Esophagus muscularis mucosa (tissue), 4 donors: ENCODE measurements at regions not wholly inside any gene's neighbourhood (a gene's known extent, or its start where the extent isn't known, plus 50 kb on each side); places are given as distances from the start of the nearest gene placed in this dataset.

Experiments
- DNase-seq: peaks from one replicate; pipeline ENCODE4 v3.0.0-alpha.2; 2017; ENCODE audit errors: extremely low spot score
- H3K27ac ChIP-seq, 4 donors: fragments of 200-600 bp; sonication (generic); replicated peaks in 1 of 4; 1 replicate in 3 of 4; 2 replicates in 1 of 4; pipeline ENCODE4 v1.5.1; 2016 to 2019; ENCODE audit warnings: mild to moderate bottlenecking in 1 of 4
- H3K27me3 ChIP-seq, 4 donors: fragments of 200-600 bp; sonication (generic); one replicate each; pipeline versions ENCODE4 v1.5.1 to v1.6.0; 2016 to 2019
- H3K36me3 ChIP-seq, 4 donors: fragments of 200-600 bp; sonication (generic); one replicate each; pipeline ENCODE4 v1.5.1; 2016 to 2019
- H3K4me1 ChIP-seq, 4 donors: fragments of 200-600 bp; sonication (generic); one replicate each; pipeline ENCODE4 v1.5.1; 2016 to 2019
- H3K4me3 ChIP-seq, 4 donors: fragments of 200-600 bp; sonication (generic); 1 replicate in 2 of 4; 2 replicates in 2 of 4; pipeline ENCODE4 v1.5.1; 2016 to 2019; ENCODE audit warnings: mild to moderate bottlenecking in 4 of 4, moderate library complexity in 1 of 4
- H3K9me3 ChIP-seq, 4 donors: fragments of 200-600 bp; sonication (generic); 1 replicate in 3 of 4; 2 replicates in 1 of 4; pipeline ENCODE4 v1.5.1; 2016 to 2019
- EP300 ChIP-seq: sonication (generic); formaldehyde crosslinking; IDR thresholded peaks from one replicate; pipeline ENCODE4 v1.6.1; 2017; ENCODE audit warnings: antibody characterized with exemption
- POLR2A ChIP-seq: fragments of 450-650 bp; IDR thresholded peaks from one replicate; pipeline ENCODE4 v1.6.1; 2017; ENCODE audit warnings: antibody characterized with exemption, moderate library complexity, mild to moderate bottlenecking, low read depth
- POLR2AphosphoS5 ChIP-seq, 2 donors: sonication (generic); formaldehyde crosslinking; IDR thresholded peaks; one replicate each; pipeline ENCODE4 v1.6.1; 2017; ENCODE audit warnings: antibody characterized with exemption in 2 of 2
- WGBS: methylation state at CpG from one replicate; pipeline ENCODE4 v1.1.5; 2018; 5-methylcytosine and 5-hydroxymethylcytosine counted together
- intact Hi-C: fragments of 100-400 bp; cut with DNase I; formaldehyde crosslinking; loops from one replicate; pipeline ENCODE4 v1.15.1; 2023
- TF ChIP-seq, protein P1 (sequence below), 3 experiments: fragments of 200-600 bp in 2 of 3; fragments of 450-650 bp in 1 of 3; sonication (generic) in 2 of 3; IDR thresholded peaks; one replicate each; pipeline ENCODE4 v1.5.1; 2017 to 2019; ENCODE audit warnings: antibody characterized with exemption in 3 of 3, mild to moderate bottlenecking in 2 of 3, moderate library complexity in 1 of 3

DNA sequence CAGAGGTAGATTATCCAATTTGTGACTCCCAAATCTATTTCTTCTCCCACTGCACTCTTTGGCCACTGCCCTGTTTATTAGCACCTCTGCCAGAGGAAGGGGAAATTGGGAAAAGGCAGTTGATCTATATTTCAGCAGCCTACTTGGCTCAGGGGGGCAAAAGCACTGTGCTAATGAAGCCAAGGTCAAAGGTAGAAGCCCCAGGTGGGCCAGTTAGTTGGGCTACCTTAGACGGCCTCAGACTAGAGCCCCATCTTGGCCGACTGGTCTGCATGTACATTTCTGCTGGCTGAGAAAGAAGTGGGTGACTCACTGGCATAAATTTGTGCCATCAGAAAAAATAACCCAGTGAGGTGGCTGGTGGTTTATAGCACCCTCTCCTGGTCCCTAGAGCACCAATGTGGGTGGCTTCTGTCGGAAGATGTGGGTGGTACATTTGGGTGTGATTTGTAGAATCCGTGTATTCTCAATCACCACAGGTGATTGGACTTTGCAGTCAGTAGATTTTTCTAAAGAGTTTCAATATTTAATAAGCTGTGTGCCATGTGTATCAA, 293.3 kb upstream of the MKI67 start:
- no peaks in the 10 kb centered on the region for H3K36me3 ChIP-seq
- H3K9me3 ChIP-seq = no peaks in the 10 kb centered on the region
- DNase-seq = peak; percentile 66
- no peak overlapping the region for H3K27ac ChIP-seq
- no peaks in the 10 kb centered on the region for H3K4me1 ChIP-seq
- intact Hi-C loops = no loop called here
- 81% methylated on average over 4 of the region's 4 CpGs for WGBS
- no peak overlapping the region for H3K4me3 ChIP-seq
- TF ChIP-seq, protein P1, sequence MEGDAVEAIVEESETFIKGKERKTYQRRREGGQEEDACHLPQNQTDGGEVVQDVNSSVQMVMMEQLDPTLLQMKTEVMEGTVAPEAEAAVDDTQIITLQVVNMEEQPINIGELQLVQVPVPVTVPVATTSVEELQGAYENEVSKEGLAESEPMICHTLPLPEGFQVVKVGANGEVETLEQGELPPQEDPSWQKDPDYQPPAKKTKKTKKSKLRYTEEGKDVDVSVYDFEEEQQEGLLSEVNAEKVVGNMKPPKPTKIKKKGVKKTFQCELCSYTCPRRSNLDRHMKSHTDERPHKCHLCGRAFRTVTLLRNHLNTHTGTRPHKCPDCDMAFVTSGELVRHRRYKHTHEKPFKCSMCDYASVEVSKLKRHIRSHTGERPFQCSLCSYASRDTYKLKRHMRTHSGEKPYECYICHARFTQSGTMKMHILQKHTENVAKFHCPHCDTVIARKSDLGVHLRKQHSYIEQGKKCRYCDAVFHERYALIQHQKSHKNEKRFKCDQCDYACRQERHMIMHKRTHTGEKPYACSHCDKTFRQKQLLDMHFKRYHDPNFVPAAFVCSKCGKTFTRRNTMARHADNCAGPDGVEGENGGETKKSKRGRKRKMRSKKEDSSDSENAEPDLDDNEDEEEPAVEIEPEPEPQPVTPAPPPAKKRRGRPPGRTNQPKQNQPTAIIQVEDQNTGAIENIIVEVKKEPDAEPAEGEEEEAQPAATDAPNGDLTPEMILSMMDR (IDR thresholded peaks at IDR 0.05) = no peak
- TF ChIP-seq POLR2A (no peak), EP300 (no peak), POLR2AphosphoS5 (IDR thresholded peaks at IDR 0.05) (no peak)
- peaks cover 0 to 29% (median 0%) of the 10 kb centered on the region in 4 donors for H3K27me3 ChIP-seq

DNA sequence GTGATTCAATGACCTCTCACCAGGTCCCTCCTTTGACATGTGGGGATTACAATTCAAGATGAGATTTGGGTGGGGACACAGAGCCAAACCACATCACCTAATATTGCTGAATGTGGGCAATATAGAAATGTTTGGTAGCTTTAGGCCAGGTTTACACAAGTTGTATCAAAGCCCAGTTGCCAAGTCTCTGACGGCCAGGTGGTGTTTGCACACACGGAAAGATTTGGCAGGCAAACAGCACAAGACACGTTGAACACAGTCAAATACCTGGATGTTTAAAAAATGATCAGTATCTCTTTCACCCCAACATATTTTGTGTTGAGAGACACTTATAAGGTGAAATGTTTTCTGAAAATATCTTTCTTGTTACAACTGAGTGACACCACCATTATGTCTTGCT, 294.4 kb upstream of the MKI67 start:
- WGBS = 65% methylated on average over 3 of the region's 3 CpGs
- Histone ChIP-seq H3K27ac (no peak overlapping the region), H3K4me1 (no peaks in the 10 kb centered on the region), H3K36me3 (no peaks in the 10 kb centered on the region), H3K9me3 (no peaks in the 10 kb centered on the region), H3K27me3 (peaks cover 0 to 35% (median 0%) of the 10 kb centered on the region in 4 donors), H3K4me3 (no peak overlapping the region)
- intact Hi-C loops = no loop called here
- TF ChIP-seq POLR2AphosphoS5 (IDR thresholded peaks at IDR 0.05) (no peak), EP300 (no peak), POLR2A (no peak)
- TF ChIP-seq, protein P1 (IDR thresholded peaks at IDR 0.05) = no peak
- peak; percentile 83 for DNase-seq

DNA sequence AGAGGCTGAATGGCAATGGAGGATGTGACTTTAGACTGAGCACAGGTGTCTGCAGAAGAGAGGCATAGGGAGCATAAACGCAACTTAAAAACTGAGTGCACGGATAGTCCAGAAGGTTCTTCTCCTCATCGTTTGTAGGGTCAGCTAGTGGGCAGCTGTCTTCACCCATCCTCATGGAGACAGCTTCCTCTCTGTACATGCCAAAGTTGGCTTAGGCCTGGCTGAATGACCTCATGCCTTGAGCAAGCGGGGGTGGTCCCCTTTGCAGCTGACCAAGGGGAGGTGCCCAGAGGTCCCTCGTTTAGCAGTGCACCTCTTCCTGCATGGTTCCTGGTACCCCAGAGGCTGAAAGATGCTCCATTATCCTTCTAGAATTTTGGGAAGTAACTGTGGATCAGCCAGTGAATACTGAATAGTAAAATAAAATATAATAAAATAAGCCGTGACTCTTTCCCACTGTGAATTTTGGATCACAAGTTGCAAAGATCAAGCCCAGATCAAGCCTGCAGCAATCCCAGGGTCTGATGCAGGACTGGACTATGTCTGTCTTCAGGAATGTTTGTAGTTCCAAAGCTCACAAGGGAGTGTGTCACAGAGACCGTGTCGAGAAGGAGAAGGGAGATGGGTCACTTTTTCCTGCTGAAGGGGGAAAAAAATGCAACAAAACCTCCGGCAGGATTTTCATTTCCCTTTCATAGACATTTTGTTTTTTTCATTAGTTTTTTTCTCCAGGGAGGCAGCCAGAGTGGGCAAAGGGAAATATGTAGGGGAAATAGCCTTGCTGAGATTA, 295.3 kb upstream of the MKI67 start:
- Histone ChIP-seq H3K9me3 (no peaks in the 10 kb centered on the region), H3K36me3 (no peaks in the 10 kb centered on the region), H3K27ac (no peak overlapping the region), H3K4me1 (no peaks in the 10 kb centered on the region), H3K4me3 (no peak overlapping the region), H3K27me3 (peaks cover 0 to 37% (median 0%) of the 10 kb centered on the region in 4 donors)
- 67% methylated on average over 9 of the region's 9 CpGs for WGBS
- DNase-seq = peak; percentile 50
- TF ChIP-seq POLR2A (no peak), POLR2AphosphoS5 (IDR thresholded peaks at IDR 0.05) (no peak), EP300 (no peak)
- TF ChIP-seq, protein P1 (IDR thresholded peaks at IDR 0.05) = no peak
- intact Hi-C loops = no loop called here

DNA sequence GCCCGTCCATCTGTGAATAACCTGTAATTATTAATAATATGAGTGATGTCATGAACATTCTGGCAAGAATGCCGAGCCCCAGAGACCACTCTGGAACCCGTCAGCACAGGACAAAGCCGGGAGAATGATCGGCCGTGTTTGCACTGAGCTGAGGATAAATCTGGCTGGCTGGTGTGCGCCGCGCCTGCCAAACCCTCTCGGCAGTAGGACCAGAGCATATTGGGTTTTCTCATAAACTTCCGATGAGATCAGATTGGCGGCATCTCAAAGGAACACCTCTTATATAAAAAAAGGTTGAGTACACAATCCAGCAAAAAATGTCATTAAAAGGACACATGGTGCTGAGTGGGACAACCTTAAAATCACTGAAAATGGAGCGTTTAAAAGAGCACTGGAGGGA, 296.0 kb upstream of the MKI67 start:
- WGBS = 83% methylated on average over 13 of the region's 13 CpGs

More for the DNA sequence above, 296.0 kb upstream of the MKI67 start:
- intact Hi-C loops = no loop called here
- H3K27ac ChIP-seq = no peak overlapping the region
- H3K9me3 ChIP-seq = no peaks in the 10 kb centered on the region
- H3K27me3 ChIP-seq = peaks cover 0 to 41% (median 0%) of the 10 kb centered on the region in 4 donors
- no peak overlapping the region for H3K4me3 ChIP-seq
- peak; percentile 42 for DNase-seq
- no peaks in the 10 kb centered on the region for H3K4me1 ChIP-seq
- TF ChIP-seq POLR2A = no peak
- TF ChIP-seq, protein P1 (IDR thresholded peaks at IDR 0.05) = no peak
- TF ChIP-seq POLR2AphosphoS5 (IDR thresholded peaks at IDR 0.05) = no peak
- TF ChIP-seq EP300 = no peak
- H3K36me3 ChIP-seq = no peaks in the 10 kb centered on the region
